ENCODE measurements at regions not wholly inside any gene's neighbourhood (a gene's known extent, or its start where the extent isn't known, plus 50 kb on each side); places are given as distances from the start of the nearest gene placed in this dataset.

GRCh38 chrX:20861113-20861512 is 513.1 kb upstream of the CNKSR2 start:
- Histone ChIP-seq H3K9me3 (peaks cover 0 to 28% (median 0%) of the 10 kb centered on the region in 12 donors), H3K27me3 (no peaks in the 10 kb centered on the region), H3K27ac (no peak overlapping the region), H3K36me3 (no peaks in the 10 kb centered on the region), H3K4me1 (no peaks in the 10 kb centered on the region), H3K4me3 (no peak overlapping the region)
- ATAC-seq = no peak
- no peak for TF ChIP-seq POLR2A (IDR thresholded peaks at IDR 0.05)
- TF ChIP-seq CTCF (IDR thresholded peaks at IDR 0.05) = no peak
- intact Hi-C loops (cut with DNase I) = no loop called here
- WGBS, 4 donors = 62 to 90% (median 82%) methylated on average over 3 of the region's 3 CpGs
- DNase-seq = no peak

GRCh38 chrX:20857746-20858145 is 516.5 kb upstream of the CNKSR2 start:
- intact Hi-C loops (cut with DNase I) = no loop called here

GRCh38 chrX:20838477-20838876 is 535.7 kb upstream of the CNKSR2 start:
- no peak for TF ChIP-seq POLR2A (IDR thresholded peaks at IDR 0.05)
- no peak for TF ChIP-seq CTCF (IDR thresholded peaks at IDR 0.05)
- H3K4me1 ChIP-seq = no peaks in the 10 kb centered on the region
- 77 to 100% (median 84%) methylated on average over 2 to 3 of the region's 3 CpGs for WGBS, 4 donors
- ATAC-seq (no peak), DNase-seq (no peak)
- intact Hi-C loops (cut with DNase I) = no loop called here
- no peak overlapping the region for H3K27ac ChIP-seq
- H3K4me3 ChIP-seq = no peak overlapping the region
- no peaks in the 10 kb centered on the region for H3K36me3 ChIP-seq
- peaks cover 0 to 3% (median 0%) of the 10 kb centered on the region in 9 donors for H3K27me3 ChIP-seq
- H3K9me3 ChIP-seq = peaks cover 0 to 8% (median 0%) of the 10 kb centered on the region in 12 donors

More at GRCh38 chrX:20857746-20858145, 516.5 kb upstream of the CNKSR2 start:
- no peaks in the 10 kb centered on the region for H3K27me3 ChIP-seq
- 46 to 60% (median 51%) methylated on average over 3 of the region's 3 CpGs for WGBS, 4 donors
- H3K36me3 ChIP-seq = no peaks in the 10 kb centered on the region
- H3K4me1 ChIP-seq = no peaks in the 10 kb centered on the region
- no peak for DNase-seq
- peaks cover 0 to 24% (median 0%) of the 10 kb centered on the region in 12 donors for H3K9me3 ChIP-seq
- no peak overlapping the region for H3K4me3 ChIP-seq
- TF ChIP-seq CTCF (IDR thresholded peaks at IDR 0.05) (no peak), POLR2A (IDR thresholded peaks at IDR 0.05) (no peak)
- ATAC-seq = peak in 1 of 4 donors; percentile 53
- H3K27ac ChIP-seq = peak overlapping the region in 1 of 12 donors; percentile 9

- no peak for ATAC-seq
- no peak for DNase-seq
- no peaks in the 10 kb centered on the region for H3K36me3 ChIP-seq
- H3K4me1 ChIP-seq = no peaks in the 10 kb centered on the region
- H3K27me3 ChIP-seq = no peaks in the 10 kb centered on the region
- peaks cover 0 to 6% (median 0%) of the 10 kb centered on the region in 12 donors for H3K9me3 ChIP-seq
- 46 to 55% (median 52%) methylated on average over 5 of the region's 5 CpGs for WGBS, 4 donors
- no peak overlapping the region for H3K4me3 ChIP-seq
- intact Hi-C loops (cut with DNase I) = no loop called here
- TF ChIP-seq POLR2A (IDR thresholded peaks at IDR 0.05) (no peak), CTCF (IDR thresholded peaks at IDR 0.05) (no peak)
- no peak overlapping the region for H3K27ac ChIP-seq
These were observed 544.3 kb upstream of the CNKSR2 start for GRCh38 chrX:20829665-20830491.
